Chondrocyte (in vitro differentiated cells): ENCODE measurements at regions not wholly inside any gene's neighbourhood (a gene's known extent, or its start where the extent isn't known, plus 50 kb on each side); places are given as distances from the start of the nearest gene placed in this dataset.

Experiments
- DNase-seq: peaks from one replicate; pipeline ENCODE4 v3.0.0; 2021; ENCODE audit warnings: mixed read lengths, low spot score
- H3K27ac Mint-ChIP-seq: one replicate; pipeline ENCODE4 v1.8.0; 2021; ENCODE audit warnings: mild to moderate bottlenecking, moderate library complexity, mixed read lengths; ENCODE audit not compliant: unreplicated experiment
- H3K27me3 Mint-ChIP-seq: 2 replicates; pipeline ENCODE4 v1.8.0; 2021; ENCODE audit warnings: low read depth, mixed read lengths
- H3K36me3 Mint-ChIP-seq: 2 replicates; pipeline ENCODE4 v1.8.0; 2021; ENCODE audit warnings: low read depth, mixed read lengths
- H3K4me1 Mint-ChIP-seq: 2 replicates; pipeline ENCODE4 v1.8.0; 2021; ENCODE audit warnings: low read depth, mild to moderate bottlenecking, mixed read lengths
- H3K4me3 Mint-ChIP-seq: one replicate; pipeline ENCODE4 v1.8.0; 2021; ENCODE audit warnings: mild to moderate bottlenecking, moderate library complexity, mixed read lengths; ENCODE audit not compliant: unreplicated experiment
- H3K9me3 Mint-ChIP-seq: 2 replicates; pipeline ENCODE4 v1.8.0; 2021; ENCODE audit warnings: low read depth, mixed read lengths
- TF ChIP-seq, protein P1 (sequence below): fragments of 200-600 bp; sonication (generic); IDR thresholded peaks from 2 replicates; pipeline ENCODE4 v1.5.0; 2021; ENCODE audit warnings: antibody characterized with exemption, mild to moderate bottlenecking, moderate library complexity

GRCh38 chr2:21423854-21424253 lies 300.1 kb downstream of the TDRD15 start:
- TF ChIP-seq, protein P1, sequence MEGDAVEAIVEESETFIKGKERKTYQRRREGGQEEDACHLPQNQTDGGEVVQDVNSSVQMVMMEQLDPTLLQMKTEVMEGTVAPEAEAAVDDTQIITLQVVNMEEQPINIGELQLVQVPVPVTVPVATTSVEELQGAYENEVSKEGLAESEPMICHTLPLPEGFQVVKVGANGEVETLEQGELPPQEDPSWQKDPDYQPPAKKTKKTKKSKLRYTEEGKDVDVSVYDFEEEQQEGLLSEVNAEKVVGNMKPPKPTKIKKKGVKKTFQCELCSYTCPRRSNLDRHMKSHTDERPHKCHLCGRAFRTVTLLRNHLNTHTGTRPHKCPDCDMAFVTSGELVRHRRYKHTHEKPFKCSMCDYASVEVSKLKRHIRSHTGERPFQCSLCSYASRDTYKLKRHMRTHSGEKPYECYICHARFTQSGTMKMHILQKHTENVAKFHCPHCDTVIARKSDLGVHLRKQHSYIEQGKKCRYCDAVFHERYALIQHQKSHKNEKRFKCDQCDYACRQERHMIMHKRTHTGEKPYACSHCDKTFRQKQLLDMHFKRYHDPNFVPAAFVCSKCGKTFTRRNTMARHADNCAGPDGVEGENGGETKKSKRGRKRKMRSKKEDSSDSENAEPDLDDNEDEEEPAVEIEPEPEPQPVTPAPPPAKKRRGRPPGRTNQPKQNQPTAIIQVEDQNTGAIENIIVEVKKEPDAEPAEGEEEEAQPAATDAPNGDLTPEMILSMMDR = no peak

DNA sequence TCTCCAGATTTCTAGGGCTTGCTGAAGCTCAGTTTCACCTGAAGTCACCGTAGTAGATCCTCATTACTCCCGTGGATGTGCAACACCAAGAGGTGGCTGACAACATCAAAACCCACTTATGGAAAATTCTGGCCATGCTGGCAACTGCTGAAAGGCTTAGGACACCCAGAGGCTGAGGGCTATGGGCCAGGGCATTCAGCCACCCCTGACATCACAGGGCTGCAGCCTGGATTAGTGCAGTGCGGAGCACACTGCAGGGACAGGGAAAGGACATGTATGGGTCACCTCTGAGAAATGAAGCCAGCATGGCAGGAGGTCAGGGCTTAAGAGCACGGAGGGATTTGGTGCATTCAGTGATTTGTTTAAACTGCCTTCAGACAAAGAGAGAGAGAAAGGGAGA lies 300.6 kb downstream of the TDRD15 start:
- no peaks in the 10 kb centered on the region for H3K27me3 Mint-ChIP-seq
- no peaks in the 10 kb centered on the region for H3K4me1 Mint-ChIP-seq
- DNase-seq = no peak
- no peak overlapping the region for H3K27ac Mint-ChIP-seq
- TF ChIP-seq, protein P1 = no peak
- H3K4me3 Mint-ChIP-seq = no peak overlapping the region
- peaks cover 3% of the 10 kb centered on the region for H3K9me3 Mint-ChIP-seq
- H3K36me3 Mint-ChIP-seq = no peaks in the 10 kb centered on the region

More at GRCh38 chr2:21423854-21424253, 300.1 kb downstream of the TDRD15 start:
- no peaks in the 10 kb centered on the region for H3K9me3 Mint-ChIP-seq
- no peak overlapping the region for H3K4me3 Mint-ChIP-seq
- H3K27ac Mint-ChIP-seq = no peak overlapping the region
- H3K27me3 Mint-ChIP-seq = no peaks in the 10 kb centered on the region
- DNase-seq = no peak
- H3K4me1 Mint-ChIP-seq = no peaks in the 10 kb centered on the region
- no peaks in the 10 kb centered on the region for H3K36me3 Mint-ChIP-seq

DNA sequence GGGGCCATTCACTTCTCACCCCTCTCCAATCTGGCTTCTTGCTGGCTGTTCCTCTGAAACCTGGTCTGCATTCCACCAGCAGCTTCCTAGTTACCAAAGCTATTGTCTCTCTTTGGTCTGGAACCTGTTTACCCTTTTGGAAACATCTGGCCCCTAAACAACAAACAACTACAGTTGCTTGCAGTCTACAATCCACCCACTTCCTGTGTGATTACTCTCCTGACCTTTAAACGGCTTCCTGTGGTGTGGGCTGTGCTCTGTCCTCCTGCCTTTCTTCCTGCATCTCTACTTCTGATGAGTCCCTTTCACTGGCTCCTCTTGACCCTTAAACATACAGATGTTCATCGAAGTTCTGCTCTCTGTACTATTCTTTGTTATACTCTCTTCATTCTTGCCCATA lies 303.8 kb downstream of the TDRD15 start:
- Mint-ChIP-seq H3K36me3 (no peaks in the 10 kb centered on the region), H3K27ac (no peak overlapping the region), H3K4me3 (no peak overlapping the region), H3K27me3 (peaks cover 6% of the 10 kb centered on the region), H3K9me3 (peaks cover 3% of the 10 kb centered on the region), H3K4me1 (no peaks in the 10 kb centered on the region)
- DNase-seq = no peak
- TF ChIP-seq, protein P1 = no peak

GRCh38 chr2:21428754-21429153 lies 305.0 kb downstream of the TDRD15 start:
- Mint-ChIP-seq H3K9me3 (peaks cover 3% of the 10 kb centered on the region), H3K27ac (no peak overlapping the region), H3K4me1 (no peaks in the 10 kb centered on the region), H3K27me3 (peaks cover 6% of the 10 kb centered on the region), H3K36me3 (no peaks in the 10 kb centered on the region), H3K4me3 (no peak overlapping the region)
- DNase-seq = no peak
- TF ChIP-seq, protein P1 = no peak

DNA sequence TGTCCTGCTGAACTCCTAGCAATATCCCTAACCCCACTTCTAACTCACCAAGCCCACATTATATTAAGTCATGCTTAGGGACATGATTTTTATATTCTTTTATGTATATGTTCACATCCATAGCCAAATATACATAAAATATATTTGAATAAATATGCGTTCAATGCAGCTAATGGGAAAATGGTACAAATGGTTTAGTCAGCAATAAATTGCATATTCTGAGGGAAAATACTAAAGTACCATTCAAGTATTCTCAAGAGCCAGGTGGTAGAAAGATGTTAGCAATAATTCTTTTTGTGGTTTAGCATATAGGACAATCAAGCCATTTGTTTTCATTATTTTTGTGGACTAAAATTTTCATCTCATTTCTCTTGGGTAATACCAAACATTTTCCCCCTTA lies 306.0 kb downstream of the TDRD15 start:
- Mint-ChIP-seq H3K36me3 (no peaks in the 10 kb centered on the region), H3K9me3 (peaks cover 3% of the 10 kb centered on the region), H3K27me3 (peaks cover 6% of the 10 kb centered on the region), H3K4me3 (no peak overlapping the region), H3K4me1 (no peaks in the 10 kb centered on the region), H3K27ac (no peak overlapping the region)
- TF ChIP-seq, protein P1 = no peak
- no peak for DNase-seq
